NCI-H1694 treated with DMSO at 0.1 percent for 48 hours (cell line): ENCODE measurements at regions not wholly inside any gene's neighbourhood (a gene's known extent, or its start where the extent isn't known, plus 50 kb on each side); places are given as distances from the start of the nearest gene placed in this dataset.

ENCODE experiments used
- DNase-seq: peaks from one replicate; lab custom pipeline; 2025; lab: John Stamatoyannopoulos, UW

DNA sequence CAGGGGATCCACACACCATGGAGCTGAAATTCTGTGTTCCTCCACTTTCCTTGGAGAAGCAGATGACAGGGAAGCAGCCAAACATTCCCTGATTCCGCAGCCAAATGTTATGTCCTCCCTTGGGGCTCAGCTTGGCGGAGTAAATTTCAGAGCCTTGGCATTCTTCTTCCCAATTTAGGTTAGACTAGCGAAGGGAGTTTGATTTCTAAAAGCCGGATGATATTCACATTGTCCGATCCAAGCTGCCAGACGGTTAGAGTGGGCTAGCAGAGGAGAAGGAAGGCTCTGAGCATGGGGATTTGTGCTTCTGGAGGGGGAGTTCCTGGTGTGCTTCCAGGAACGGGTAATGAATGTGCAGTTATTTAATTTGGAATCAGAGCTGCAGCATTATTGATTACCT lies 380.4 kb upstream of the EEF2KMT start:
- DNase-seq, result no peak

DNA sequence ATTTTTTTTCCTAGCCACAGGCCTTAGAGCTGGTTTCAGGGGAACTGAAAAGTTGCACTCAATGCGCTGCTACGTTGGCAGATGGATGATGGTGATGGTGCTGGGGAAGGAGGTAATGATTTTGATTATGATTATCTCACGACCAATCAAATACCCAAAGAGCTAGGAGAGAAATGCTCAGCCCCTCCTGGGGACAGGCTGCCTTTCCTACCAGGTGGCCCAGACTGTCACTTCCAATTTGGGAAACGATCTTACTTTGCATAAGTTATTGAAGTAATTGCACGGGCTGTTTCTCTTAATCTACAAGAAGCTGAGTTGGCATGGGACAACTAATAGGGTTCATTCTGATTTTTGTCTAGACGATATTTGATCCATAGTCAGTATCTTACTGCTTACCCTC lies 379.7 kb upstream of the EEF2KMT start:
- DNase-seq, result no peak

DNA sequence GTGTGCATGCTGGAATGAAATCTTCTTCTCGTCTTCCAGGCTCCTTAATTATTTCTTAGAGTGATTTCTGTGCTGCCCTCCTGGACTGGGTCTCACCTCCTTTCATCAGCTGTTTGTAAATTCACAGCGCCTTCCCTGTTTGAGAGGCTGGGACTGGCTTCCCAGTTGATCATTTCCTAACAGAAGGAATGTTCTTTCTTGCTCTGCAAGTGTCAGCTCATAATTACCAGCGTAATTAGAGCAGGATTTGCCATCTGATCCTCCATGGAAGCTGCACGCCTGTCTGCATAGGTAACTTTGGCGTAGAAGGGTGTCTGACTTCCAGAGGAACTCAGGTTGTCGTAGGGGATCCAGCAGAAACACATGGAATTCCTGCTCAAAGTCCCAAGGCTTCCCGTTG lies 375.0 kb upstream of the EEF2KMT start:
- DNase-seq, result no peak

DNA sequence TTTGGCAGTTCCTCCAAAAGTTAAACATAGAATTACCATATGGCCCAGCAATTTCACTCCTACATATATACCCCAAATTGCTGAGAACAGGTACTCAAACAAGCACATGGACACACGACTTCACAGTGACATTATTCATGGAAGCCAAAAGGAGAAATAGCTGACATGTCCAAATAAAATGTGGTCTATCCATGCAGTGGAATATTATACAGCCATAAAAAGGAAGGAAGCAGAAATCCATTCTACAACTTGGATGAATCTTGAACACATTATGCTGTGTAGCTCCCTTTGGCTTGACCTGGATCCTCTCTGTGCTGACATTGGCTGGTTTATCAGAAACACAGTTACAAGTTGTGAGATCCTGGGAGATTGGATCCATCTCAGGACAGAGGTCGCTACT lies 370.9 kb upstream of the EEF2KMT start:
- no peak for DNase-seq

DNA sequence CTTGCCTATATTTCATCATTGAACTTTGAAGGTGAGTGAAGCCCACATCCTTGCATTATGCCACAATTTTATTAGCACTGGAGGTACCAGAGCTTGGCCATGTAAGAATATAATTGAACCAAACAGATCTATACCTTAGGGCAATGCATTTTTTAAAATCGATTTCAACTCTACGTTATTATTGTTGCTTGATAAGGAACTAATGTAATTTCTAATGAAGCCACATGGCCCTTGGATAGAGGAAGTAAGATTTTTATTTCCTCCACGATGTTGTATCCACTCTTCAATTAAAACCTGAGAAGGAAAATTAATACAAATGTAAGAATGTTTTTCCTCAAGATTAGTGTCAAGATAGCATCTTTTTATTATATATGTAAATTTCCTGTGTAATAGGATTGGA lies 370.0 kb upstream of the EEF2KMT start:
- no peak for DNase-seq

DNA sequence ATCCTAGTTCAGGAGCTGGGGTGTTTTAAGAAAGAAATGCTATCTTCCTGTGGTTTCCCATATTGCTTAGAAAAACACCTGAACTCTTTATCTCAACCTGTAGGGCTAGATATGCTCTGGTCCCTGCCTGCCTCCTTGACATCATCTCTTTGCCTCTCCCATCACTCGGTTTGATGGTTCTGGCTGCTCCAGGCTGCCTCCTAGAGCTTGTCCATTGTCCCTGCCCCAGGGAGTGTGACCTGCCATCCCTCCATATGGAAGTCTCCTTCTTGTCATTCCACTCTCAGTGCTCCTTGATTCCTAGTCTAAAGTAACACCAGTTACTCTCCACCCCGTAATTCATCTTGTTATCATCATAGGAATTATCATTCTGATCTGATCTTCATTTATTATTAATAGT lies 369.0 kb upstream of the EEF2KMT start:
- DNase-seq, result no peak

DNA sequence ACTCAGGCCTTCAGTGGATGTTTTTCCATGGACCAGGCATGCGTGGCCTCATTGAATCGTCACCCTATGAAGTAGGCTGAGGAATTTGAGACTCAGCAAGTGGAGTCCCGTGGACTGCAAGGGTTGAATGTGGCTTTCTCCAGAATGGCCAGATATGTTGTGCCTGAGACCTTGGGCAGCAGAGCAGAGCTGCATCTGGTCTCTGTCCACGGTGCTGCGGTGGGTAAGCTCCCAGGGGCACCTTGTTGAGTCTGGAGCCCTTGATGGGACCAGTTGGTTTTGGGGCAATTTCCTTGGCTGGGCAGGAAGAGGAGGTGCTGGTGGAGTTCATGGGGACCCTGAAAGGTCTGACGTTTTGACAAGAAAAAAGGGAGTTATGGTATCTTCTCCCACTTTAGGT lies 368.1 kb upstream of the EEF2KMT start:
- DNase-seq, result no peak

DNA sequence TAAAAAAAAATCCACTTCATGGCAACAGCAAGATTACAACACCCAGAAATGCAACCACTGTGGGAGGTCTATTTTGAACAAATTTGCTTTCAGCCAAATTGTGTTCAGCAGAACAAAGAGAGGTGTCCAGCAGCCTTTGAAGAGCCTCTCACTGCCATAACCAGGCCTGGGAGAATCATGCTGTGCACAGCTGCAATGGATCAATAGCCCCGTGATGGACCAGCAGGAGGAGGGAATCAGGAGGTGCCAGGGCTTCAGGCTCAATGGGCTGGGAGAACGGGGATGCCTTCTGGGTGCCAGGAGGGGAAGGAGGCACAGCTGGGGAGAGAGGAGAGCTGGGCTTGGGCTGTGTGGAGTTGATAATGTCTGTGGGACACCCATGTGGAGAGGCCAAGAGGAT lies 366.2 kb upstream of the EEF2KMT start:
- no peak for DNase-seq

DNA sequence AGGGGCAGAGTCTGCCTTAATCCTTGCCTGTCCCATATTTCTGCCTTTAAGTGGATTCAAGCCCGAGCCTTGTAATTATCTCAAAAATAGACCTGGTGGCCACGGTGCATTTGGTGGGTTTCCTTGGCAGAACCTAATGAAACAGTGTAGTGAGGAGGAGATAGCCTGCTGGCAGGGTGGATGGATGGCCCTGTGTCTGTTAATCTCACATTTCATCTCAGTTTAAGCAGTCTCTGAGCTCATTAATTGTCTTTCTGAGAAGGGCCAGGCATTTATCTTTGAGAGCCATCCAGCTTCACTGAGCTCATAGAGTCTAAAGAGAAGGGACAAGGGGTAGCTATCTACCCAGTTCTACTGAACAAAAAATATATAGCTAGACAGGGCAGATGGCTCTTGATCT lies 364.0 kb upstream of the EEF2KMT start:
- no peak for DNase-seq

DNA sequence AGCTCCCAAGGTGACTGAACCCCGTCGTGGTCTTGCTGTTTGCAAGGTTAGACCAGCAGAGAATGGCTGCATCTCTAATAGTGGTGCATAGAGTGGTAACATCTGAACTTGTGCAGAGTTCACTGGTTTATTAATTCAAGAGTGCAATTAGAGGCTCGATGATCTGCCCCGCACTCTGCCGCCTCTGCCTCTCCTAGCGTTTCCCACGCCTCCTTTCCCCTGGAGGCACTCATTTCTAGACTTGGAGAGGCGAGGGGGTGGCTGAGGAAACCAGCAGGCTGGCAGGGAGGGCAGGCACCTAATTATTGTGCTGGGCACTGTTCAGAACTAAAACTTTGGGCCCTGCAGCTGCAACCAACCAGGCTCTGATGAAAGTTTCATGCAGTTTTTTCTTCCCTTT lies 363.5 kb upstream of the EEF2KMT start:
- no peak for DNase-seq

DNA sequence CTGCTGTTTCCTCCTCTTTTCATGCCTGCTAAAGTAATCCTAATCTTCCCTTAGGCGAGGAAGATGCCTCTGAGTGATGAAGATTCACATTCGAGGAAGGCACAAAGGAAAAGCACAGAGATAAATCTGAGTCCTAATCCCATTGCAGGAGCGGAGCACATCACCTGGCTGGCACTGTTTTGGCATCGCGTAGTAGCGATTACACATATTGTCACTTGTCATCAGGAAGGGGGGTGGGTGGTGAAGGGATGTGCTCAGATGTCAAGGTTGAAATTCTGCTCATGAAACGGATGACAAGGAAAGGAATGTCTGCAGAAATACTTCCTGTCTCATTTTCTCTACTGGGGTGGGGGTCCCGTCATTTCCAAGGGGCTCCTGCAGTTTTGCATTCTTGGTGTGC lies 363.1 kb upstream of the EEF2KMT start:
- DNase-seq, result no peak

DNA sequence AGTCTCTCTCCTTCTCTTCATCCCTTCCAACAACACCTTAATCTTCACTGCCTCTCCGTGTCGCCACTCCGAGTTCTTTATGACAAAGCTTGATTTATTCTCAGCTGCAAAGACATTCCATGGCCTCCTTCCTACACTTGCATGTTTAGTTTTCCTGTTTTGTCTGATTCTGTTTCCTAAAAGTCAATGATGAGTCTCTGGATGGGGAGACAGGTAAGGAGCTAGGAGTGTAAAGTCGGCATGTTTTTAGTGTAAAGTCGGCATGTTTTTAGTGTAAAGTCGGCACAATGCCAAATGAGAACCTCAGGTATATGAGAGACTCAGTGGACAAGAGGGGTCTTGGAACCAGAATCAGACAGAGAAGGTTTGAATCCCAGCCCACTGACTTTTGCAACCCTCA lies 362.3 kb upstream of the EEF2KMT start:
- no peak for DNase-seq

DNA sequence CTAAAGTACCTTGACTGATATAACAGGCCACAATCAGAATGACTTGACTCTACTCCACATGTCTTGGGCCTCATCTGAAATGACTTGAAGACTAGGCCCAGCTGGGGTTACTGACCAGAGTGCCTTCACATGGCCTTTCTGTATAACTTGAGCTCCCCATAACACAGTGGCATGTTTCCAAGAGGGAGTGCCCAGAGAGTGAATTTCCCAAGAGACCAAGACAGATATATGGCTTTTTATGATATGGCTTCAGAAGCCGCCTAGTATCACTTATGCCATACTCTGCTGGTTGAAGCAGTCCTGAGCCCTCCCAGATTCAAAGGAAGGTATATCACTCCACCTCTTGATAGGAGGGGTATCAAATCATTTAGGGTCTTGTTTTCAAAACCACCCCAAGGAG lies 357.5 kb upstream of the EEF2KMT start:
- DNase-seq, result no peak

DNA sequence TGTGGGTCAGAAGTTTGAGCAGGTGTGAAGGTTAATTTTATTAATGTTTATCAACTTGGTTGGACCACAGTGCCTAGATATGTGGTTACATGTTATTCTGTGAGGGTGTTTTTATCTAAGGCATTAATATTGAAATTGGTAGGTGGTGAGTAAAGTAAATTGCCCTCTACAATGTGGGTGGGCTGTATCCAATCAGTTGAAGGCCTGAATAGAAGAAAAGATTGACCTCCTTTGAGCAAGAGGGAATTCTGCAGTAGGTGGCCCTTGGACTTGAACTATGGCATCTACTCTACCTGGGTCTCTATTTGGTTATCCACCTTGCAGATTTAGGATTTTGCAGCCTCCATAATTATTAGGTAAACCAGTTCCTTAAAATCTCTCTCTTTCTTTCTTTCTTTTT lies 356.8 kb upstream of the EEF2KMT start:
- no peak for DNase-seq

DNA sequence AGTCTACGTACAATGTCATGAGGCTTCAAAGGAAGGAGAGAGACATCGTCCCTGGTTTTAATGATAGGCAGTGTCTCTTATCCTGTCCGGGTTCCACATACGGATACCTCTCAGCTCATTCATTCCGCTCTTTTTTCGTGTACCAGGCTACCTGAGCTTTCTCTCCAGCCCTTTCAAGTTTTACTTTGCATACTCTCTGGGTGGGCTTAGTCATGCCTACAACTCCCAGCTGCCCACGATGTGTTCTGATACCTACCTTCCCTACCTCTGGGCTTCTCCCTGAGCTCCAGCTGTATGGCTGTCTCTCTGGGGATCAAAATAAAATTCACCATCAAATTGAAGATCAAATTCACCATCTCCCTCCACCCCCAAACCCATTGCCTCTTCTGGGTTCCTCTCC lies 354.0 kb upstream of the EEF2KMT start:
- DNase-seq, result no peak

DNA sequence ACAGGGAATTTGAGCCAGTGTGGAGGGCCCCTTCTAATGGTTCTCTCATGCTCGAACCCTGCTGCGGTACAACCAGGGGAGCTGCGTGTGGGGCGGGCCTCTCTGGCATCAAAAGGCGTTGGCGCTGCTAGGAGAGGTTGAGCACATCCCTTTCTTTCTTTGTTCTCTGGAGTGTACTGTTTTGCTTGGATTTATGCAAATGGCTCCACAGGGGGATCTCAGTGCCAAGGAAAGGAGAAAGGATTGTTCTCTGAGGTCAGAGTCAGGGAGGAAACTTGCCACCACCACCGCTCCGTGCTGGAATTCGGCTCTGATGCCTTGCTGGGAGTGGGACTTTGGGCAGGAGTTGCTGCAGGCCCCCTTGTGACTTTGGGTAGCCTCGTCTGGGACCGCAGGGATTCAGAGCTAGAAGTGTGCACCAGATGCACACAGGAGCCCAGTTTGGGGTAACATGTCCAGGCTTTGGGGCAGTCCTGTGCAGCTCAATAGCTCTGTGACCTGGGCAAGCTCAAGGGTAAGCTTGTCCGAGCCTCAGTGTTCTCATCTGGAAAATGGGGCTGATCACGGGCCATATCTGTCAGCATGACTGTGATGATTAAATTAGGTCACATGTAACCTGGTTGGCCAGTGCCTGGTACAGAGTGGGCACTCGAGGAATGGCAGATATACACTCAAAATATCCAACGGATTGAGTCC lies 353.0 kb upstream of the EEF2KMT start:
- no peak for DNase-seq

DNA sequence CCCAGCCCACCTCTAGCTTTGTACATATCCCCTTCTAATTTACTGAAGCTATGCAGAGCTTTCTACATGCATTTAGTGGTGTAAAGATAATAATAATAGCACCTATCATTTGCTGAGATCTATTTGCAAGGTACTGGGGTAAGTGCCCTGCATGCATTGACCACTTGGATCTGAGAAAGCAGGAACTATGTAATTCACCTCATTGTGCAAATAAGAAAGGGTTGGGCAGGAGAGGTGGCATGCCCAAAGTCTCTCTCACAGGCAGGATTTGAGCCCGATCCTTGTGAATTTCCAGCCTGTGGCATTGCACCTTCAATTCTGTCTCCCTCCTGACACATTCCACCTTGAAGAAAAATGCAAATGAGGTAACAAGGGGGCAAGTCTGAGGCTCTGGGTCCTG lies 352.3 kb upstream of the EEF2KMT start:
- DNase-seq, result no peak

DNA sequence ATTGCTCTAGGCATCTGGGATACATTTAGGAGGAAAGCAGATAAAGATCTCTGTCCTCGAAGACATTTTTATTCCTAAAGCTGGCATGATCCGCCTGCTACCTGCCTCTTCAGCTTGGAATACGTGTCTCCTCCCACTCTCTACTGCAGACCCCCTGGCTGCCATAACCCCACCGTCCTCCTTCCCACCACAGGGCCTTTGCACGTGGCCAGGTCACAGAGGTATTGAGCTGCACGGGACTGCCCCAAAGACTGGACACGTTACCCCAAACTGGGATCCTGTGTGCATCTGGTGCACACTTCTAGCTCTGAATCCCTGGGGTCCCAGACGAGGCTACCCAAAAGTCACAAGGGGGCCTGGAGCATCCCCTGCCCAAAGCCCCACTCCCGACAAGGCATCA lies 351.2 kb upstream of the EEF2KMT start:
- DNase-seq, result no peak

DNA sequence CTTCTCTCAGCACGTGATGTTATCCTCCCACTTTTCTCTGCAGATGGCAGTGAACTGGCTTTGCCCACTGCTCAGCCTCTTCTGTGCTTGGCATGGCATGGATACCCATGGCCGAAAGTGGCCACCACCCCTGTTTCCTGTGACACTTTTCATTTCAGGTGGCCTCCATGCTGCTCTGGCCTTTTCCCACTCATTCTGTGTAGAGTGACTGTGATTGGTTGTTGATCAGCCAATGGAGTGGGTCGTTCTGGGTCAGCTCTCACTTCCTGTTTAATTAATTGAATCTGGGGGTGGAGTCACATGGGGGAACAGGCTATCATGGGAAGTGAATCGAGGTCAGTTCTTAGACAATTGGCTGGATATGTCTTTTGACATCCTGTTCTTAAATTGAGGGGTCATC lies 350.1 kb upstream of the EEF2KMT start:
- DNase-seq, result no peak

DNA sequence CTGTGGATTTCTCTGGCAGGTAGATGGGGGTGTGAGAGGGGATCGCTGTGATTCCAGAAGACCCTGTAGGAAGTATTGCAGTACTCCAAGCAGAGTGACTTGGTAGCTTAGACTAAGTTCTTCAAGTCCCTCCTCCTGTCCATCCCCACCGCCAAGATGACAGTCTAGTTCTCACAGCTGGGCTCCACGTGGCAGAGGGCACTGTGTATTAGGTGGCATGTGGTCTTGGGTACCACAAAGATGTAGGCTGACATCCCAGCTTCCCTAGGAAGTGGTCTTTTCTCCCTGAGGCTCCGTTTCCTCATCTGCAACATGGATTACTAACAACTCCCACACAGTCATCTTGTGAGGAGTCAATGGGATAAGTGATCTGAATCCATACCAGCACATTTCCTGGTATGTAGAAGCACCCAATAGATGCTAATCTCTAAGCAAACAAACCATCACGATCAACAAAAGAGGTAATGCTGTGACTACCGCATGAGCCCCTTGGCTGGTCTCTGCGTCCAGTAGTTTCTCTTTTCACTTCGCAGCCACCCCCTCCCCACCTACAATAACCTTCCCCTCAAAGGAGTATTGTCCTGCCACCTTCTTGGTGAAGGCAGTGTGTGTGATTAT lies 349.1 kb upstream of the EEF2KMT start:
- no peak for DNase-seq

DNA sequence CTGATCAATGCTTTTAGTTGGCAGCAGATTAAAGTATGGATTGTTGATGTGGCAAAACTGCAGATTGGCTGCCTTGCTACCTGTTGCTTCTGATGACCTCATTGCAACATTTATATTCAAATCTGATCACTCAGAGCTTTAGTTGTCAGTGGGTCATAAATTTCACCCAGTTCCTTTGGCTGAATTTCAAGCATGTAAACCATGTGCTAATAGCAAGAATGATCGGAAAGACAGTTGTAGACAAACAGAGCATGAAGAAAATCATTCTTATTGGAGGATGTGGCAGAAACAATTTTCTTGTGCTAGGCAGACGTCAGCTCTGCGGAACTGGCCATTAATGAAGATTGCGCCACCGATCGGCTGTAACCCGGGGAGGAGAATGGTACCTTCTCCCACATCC lies 346.6 kb upstream of the EEF2KMT start:
- no peak for DNase-seq

DNA sequence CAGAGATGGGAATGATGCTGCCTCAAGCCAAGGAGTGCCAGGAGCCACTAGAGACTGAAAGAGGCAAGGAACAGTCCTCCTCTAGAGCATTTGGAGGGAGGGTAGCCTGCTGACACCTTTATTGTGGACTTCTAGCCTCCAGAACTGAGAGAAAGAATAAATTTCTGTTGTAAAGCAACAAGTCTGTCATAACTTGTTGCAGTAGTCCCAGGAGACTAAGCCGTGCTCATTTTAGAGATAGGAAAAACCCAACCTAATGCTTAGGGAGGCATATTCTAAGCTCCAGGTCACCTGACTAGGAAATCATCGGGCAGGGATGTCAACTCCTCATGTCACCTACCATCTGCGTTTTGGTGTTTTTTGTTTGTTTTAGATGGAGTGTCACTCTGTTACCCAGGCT lies 345.4 kb upstream of the EEF2KMT start:
- no peak for DNase-seq

DNA sequence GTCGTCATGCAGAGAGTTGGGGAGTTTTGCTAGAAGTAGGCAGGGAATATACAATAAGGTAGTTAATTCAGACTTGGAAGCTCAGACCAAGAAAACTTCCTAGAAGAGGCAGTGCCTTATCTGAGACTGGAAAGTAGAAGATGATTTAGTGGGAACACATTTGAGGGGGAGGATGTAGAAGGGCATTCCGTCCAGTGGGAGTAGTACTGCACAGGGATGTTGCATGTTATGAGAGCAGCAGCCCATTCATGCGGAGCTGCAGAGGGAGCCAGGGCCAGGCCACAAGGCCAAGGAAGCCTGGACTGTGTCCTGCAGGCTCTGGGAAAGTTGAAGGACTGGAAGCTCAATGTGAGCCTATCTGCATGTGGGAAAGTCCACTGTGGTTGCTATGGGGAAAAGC lies 344.5 kb upstream of the EEF2KMT start:
- no peak for DNase-seq

DNA sequence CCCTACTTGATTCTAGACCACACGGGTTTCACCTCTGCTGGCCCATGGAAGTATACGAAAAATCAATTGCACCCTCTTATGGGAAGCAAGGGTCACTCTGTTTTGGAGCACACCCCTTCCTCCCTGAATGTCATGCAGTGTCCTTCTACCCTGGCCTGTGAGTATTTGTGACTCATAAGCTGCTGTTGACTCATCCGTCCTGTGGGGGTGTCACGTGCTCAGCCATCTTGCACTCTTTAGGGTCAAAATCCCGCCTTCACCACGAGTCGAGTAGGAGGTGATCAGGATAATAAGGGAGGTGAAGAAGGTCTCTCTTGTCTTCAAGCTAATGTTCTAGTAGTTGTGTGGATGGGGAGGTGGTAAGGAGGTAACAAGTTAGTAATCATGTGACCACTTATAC lies 341.0 kb upstream of the EEF2KMT start:
- DNase-seq, result no peak
